Transverse colon (tissue), 4 donors: ENCODE measurements at regions not wholly inside any gene's neighbourhood (a gene's known extent, or its start where the extent isn't known, plus 50 kb on each side); places are given as distances from the start of the nearest gene placed in this dataset.

ENCODE experiments used
- CTCF ChIP-seq, 5 experiments: fragments of 200-600 bp in 3 of 5; fragments of 450-650 bp in 2 of 5; sonication (generic) in 3 of 5; IDR thresholded peaks; 1 replicate in 2 of 5; 2 replicates in 3 of 5; pipeline ENCODE4 v1.5.1; 2016 to 2017; ENCODE audit warnings: antibody characterized with exemption in 5 of 5, inconsistent platforms in 3 of 5, mild to moderate bottlenecking in 2 of 5, moderate library complexity in 1 of 5
- EP300 ChIP-seq: sonication (generic); formaldehyde crosslinking; IDR thresholded peaks from one replicate; pipeline ENCODE4 v1.6.1; 2017; ENCODE audit warnings: antibody characterized with exemption, low read depth
- POLR2A ChIP-seq: fragments of 450-650 bp; IDR thresholded peaks from one replicate; pipeline ENCODE4 v1.6.1; 2016; ENCODE audit warnings: antibody characterized with exemption, mild to moderate bottlenecking, moderate library complexity
- POLR2AphosphoS5 ChIP-seq, 3 donors: sonication (generic); formaldehyde crosslinking; IDR thresholded peaks; one replicate each; pipeline ENCODE4 v1.6.1; 2016; ENCODE audit warnings: antibody characterized with exemption in 3 of 3

GRCh38 chr16:72560617-72561016, 388.7 kb upstream of the PMFBP1 start:
- TF ChIP-seq CTCF (IDR thresholded peaks at IDR 0.05) (no peak), EP300 (no peak), POLR2AphosphoS5 (IDR thresholded peaks at IDR 0.05) (no peak), POLR2A (no peak)
